Stomach smooth muscle (tissue), 2 donors: ENCODE measurements at regions not wholly inside any gene's neighbourhood (a gene's known extent, or its start where the extent isn't known, plus 50 kb on each side); places are given as distances from the start of the nearest gene placed in this dataset.
"Not testable (repeated sequence)": the region's sequence is repeated elsewhere in the genome, so short reads cannot be mapped to it uniquely, and the experiment has no call there.

Source experiments
- H3K27ac ChIP-seq: one replicate; pipeline ENCODE4 v1.7.0; 2013; ENCODE audit warnings: mild to moderate bottlenecking, low read length, inconsistent platforms
- H3K27me3 ChIP-seq, 2 donors: one replicate each; pipeline ENCODE4 v1.7.0; 2013; ENCODE audit warnings: low read length in 2 of 2; ENCODE audit not compliant: insufficient read depth in 2 of 2, control insufficient read depth in 1 of 2
- H3K36me3 ChIP-seq, 2 donors: one replicate each; pipeline ENCODE4 v1.7.0; 2013; ENCODE audit warnings: low read length in 2 of 2; ENCODE audit not compliant: control insufficient read depth in 2 of 2, insufficient read depth in 2 of 2
- H3K4me1 ChIP-seq: one replicate; pipeline ENCODE4 v1.7.0; 2013; ENCODE audit warnings: low read length; ENCODE audit not compliant: control insufficient read depth, insufficient read depth
- H3K4me3 ChIP-seq, 2 donors: one replicate each; pipeline ENCODE4 v1.7.0; 2013; ENCODE audit warnings: low read length in 2 of 2
- H3K9ac ChIP-seq, 2 donors: one replicate each; pipeline ENCODE4 v1.7.0; 2013; ENCODE audit warnings: low read length in 2 of 2, mild to moderate bottlenecking in 1 of 2
- H3K9me3 ChIP-seq, 2 donors: one replicate each; pipeline ENCODE4 v1.7.0; 2013; ENCODE audit warnings: low read length in 2 of 2; ENCODE audit not compliant: control insufficient read depth in 2 of 2
- donor health status: healthy.
- donor health status: Pancreatic carcinoma.

GRCh38 chr6:121595646-121596045, 160.2 kb downstream of the GJA1 start:
- Histone ChIP-seq H3K9ac (no peak overlapping the region), H3K4me1 (peaks cover 11% of the 10 kb centered on the region), H3K4me3 (no peak overlapping the region), H3K36me3 (no peaks in the 10 kb centered on the region), H3K9me3 (no peaks in the 10 kb centered on the region), H3K27ac (no peak overlapping the region), H3K27me3 (no peaks in the 10 kb centered on the region)

GRCh38 chr6:121596441-121596840, 161.0 kb downstream of the GJA1 start:
- no peak overlapping the region for H3K4me3 ChIP-seq
- H3K27me3 ChIP-seq = no peaks in the 10 kb centered on the region
- no peaks in the 10 kb centered on the region for H3K9me3 ChIP-seq
- no peak overlapping the region for H3K27ac ChIP-seq
- no peak overlapping the region for H3K9ac ChIP-seq
- H3K36me3 ChIP-seq = no peaks in the 10 kb centered on the region
- peaks cover 11% of the 10 kb centered on the region for H3K4me1 ChIP-seq

GRCh38 chr6:121597654-121598053, 162.2 kb downstream of the GJA1 start:
- no peak overlapping the region for H3K9ac ChIP-seq
- H3K27me3 ChIP-seq = no peaks in the 10 kb centered on the region
- no peak overlapping the region for H3K4me3 ChIP-seq
- H3K36me3 ChIP-seq = no peaks in the 10 kb centered on the region
- peaks cover 6% of the 10 kb centered on the region for H3K4me1 ChIP-seq
- no peak overlapping the region for H3K27ac ChIP-seq
- no peaks in the 10 kb centered on the region for H3K9me3 ChIP-seq

GRCh38 chr6:121599331-121599730, 163.9 kb downstream of the GJA1 start:
- H3K36me3 ChIP-seq, H3K4me3 ChIP-seq, H3K4me1 ChIP-seq, H3K9me3 ChIP-seq, H3K27me3 ChIP-seq, H3K9ac ChIP-seq, H3K27ac ChIP-seq: not testable (repeated sequence)

GRCh38 chr6:121600389-121601168, 165.1 kb downstream of the GJA1 start:
- H3K27ac ChIP-seq = no peak overlapping the region
- no peaks in the 10 kb centered on the region for H3K9me3 ChIP-seq

GRCh38 chr6:121603486-121603885, 168.0 kb downstream of the GJA1 start:
- Histone ChIP-seq H3K36me3 (no peaks in the 10 kb centered on the region), H3K27ac (no peak overlapping the region), H3K4me1 (no peaks in the 10 kb centered on the region), H3K4me3 (no peak overlapping the region), H3K27me3 (no peaks in the 10 kb centered on the region), H3K9ac (no peak overlapping the region), H3K9me3 (no peaks in the 10 kb centered on the region)

More at GRCh38 chr6:121600389-121601168, 165.1 kb downstream of the GJA1 start:
- Histone ChIP-seq H3K27me3 (no peaks in the 10 kb centered on the region), H3K4me1 (no peaks in the 10 kb centered on the region), H3K9ac (no peak overlapping the region), H3K4me3 (no peak overlapping the region), H3K36me3 (no peaks in the 10 kb centered on the region)

- no peaks in the 10 kb centered on the region for H3K9me3 ChIP-seq
- H3K4me3 ChIP-seq = no peak overlapping the region
- no peaks in the 10 kb centered on the region for H3K27me3 ChIP-seq
- H3K36me3 ChIP-seq = no peaks in the 10 kb centered on the region
- H3K27ac ChIP-seq = no peak overlapping the region
- no peaks in the 10 kb centered on the region for H3K4me1 ChIP-seq
- no peak overlapping the region for H3K9ac ChIP-seq
These were observed 172.3 kb downstream of the GJA1 start for GRCh38 chr6:121607721-121608120.

- H3K9me3 ChIP-seq = no peaks in the 10 kb centered on the region
- no peaks in the 10 kb centered on the region for H3K36me3 ChIP-seq
- no peaks in the 10 kb centered on the region for H3K27me3 ChIP-seq
- no peak overlapping the region for H3K4me3 ChIP-seq
- no peak overlapping the region for H3K9ac ChIP-seq
- H3K27ac ChIP-seq = no peak overlapping the region
- no peaks in the 10 kb centered on the region for H3K4me1 ChIP-seq
These were observed 172.8 kb downstream of the GJA1 start for GRCh38 chr6:121608270-121608669.

GRCh38 chr6:121609281-121609680, 173.8 kb downstream of the GJA1 start:
- H3K4me1 ChIP-seq = no peaks in the 10 kb centered on the region
- no peaks in the 10 kb centered on the region for H3K9me3 ChIP-seq
- no peak overlapping the region for H3K27ac ChIP-seq
- H3K27me3 ChIP-seq = no peaks in the 10 kb centered on the region
- no peaks in the 10 kb centered on the region for H3K36me3 ChIP-seq
- no peak overlapping the region for H3K4me3 ChIP-seq
- no peak overlapping the region for H3K9ac ChIP-seq

GRCh38 chr6:121612927-121613326, 177.5 kb downstream of the GJA1 start:
- Histone ChIP-seq H3K27ac (no peak overlapping the region), H3K36me3 (no peaks in the 10 kb centered on the region), H3K9ac (no peak overlapping the region), H3K9me3 (no peaks in the 10 kb centered on the region), H3K27me3 (no peaks in the 10 kb centered on the region), H3K4me3 (no peak overlapping the region), H3K4me1 (no peaks in the 10 kb centered on the region)

GRCh38 chr6:121614115-121614514, 178.7 kb downstream of the GJA1 start:
- Histone ChIP-seq H3K4me3 (no peak overlapping the region), H3K36me3 (no peaks in the 10 kb centered on the region), H3K27ac (no peak overlapping the region), H3K9me3 (no peaks in the 10 kb centered on the region), H3K9ac (no peak overlapping the region), H3K4me1 (no peaks in the 10 kb centered on the region), H3K27me3 (no peaks in the 10 kb centered on the region)
